ENCODE measurements at regions not wholly inside any gene's neighbourhood (a gene's known extent, or its start where the extent isn't known, plus 50 kb on each side); places are given as distances from the start of the nearest gene placed in this dataset.

DNA sequence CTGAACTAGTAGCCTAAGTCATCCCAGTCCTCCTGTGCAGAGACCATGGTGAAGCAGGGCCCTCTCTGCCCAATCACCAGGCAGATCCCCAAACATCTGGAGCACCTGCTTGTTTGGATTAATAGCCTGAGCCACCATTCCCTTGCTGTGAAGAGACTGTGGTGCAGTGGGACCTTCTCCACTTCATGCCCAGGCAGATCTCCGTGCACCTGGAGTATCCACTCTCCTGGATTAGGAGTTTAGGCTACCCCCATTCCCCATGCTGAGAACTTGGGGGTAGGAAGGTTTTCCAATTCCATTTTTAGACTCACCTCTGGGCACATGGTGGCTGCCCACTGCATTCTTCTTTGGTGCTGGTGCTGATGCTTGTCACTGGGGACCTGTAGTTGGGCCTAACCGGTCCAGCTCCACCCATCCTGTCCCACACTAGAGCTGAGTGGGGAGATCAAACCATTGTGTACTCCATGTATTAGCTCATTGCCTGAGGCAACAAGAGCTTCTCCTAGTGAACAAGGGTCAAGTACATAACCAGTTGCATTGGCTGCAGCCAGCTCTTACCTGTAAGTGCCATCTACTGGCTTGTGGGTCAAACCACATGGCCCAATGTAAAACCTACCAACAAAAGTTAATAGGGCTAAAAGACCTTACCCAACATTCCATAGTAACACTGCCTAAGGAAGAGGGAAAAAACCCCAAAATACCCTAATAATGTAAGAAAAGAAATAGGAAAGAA lies 382.5 kb upstream of the CBLB start:
- TF ChIP-seq, protein P1, sequence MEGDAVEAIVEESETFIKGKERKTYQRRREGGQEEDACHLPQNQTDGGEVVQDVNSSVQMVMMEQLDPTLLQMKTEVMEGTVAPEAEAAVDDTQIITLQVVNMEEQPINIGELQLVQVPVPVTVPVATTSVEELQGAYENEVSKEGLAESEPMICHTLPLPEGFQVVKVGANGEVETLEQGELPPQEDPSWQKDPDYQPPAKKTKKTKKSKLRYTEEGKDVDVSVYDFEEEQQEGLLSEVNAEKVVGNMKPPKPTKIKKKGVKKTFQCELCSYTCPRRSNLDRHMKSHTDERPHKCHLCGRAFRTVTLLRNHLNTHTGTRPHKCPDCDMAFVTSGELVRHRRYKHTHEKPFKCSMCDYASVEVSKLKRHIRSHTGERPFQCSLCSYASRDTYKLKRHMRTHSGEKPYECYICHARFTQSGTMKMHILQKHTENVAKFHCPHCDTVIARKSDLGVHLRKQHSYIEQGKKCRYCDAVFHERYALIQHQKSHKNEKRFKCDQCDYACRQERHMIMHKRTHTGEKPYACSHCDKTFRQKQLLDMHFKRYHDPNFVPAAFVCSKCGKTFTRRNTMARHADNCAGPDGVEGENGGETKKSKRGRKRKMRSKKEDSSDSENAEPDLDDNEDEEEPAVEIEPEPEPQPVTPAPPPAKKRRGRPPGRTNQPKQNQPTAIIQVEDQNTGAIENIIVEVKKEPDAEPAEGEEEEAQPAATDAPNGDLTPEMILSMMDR (IDR thresholded peaks at IDR 0.05 in 4 of 5, conservative IDR thresholded peaks at IDR 0.05 in 1 of 5), result no peak
- no peak for TF ChIP-seq POLR2A (IDR thresholded peaks at IDR 0.05)
